B cell (primary cell): ENCODE measurements at regions not wholly inside any gene's neighbourhood (a gene's known extent, or its start where the extent isn't known, plus 50 kb on each side); places are given as distances from the start of the nearest gene placed in this dataset.

Source experiments
- ATAC-seq: fragments of 200-7000 bp; cut with Tn5 transposase; one replicate; pipeline ENCODE4 v1.10.0; 2021; ENCODE audit warnings: low read depth, mild to moderate bottlenecking, moderate number of reproducible peaks, moderate library complexity
- CTCF ChIA-PET: fragments of 350-600 bp; sonication (Branson Sonifier 250); formaldehyde crosslinking; loops from one replicate; lab custom pipeline; 2021; ENCODE audit warnings: antibody characterized with exemption, inconsistent platforms; lab: Charles Lee
- POLR2A ChIA-PET: fragments of 350-600 bp; sonication (Branson Sonifier 250); formaldehyde crosslinking; loops from one replicate; lab custom pipeline; 2021; ENCODE audit warnings: antibody characterized with exemption; lab: Charles Lee
- DNase-seq: peaks from one replicate; pipeline ENCODE4 v3.0.0; 2013
- H2AFZ ChIP-seq: 2 replicates; pipeline ENCODE4 v1.6.1; 2012; ENCODE audit warnings: mild to moderate bottlenecking, low read depth, low read length; ENCODE audit not compliant: insufficient read depth, poor library complexity, severe bottlenecking
- H3K27ac ChIP-seq, 2 donors: 1 replicate in 1 of 2; 2 replicates in 1 of 2; pipeline ENCODE4 v1.5.1; 2012 to 2013; ENCODE audit warnings: low read length in 2 of 2, mild to moderate bottlenecking in 2 of 2, moderate library complexity in 1 of 2
- H3K27me3 ChIP-seq, 4 experiments: fragments of 200-600 bp in 1 of 4; sonication (generic) in 1 of 4; replicated peaks in 1 of 4; 1 replicate in 2 of 4; 2 replicates in 2 of 4; pipeline versions ENCODE4 v1.6.1 to v1.7.0; 2013 to 2016; ENCODE audit warnings: low read length in 3 of 4, mild to moderate bottlenecking in 2 of 4, mixed read lengths in 1 of 4, moderate library complexity in 1 of 4; ENCODE audit not compliant: insufficient read depth in 4 of 4, control insufficient read depth in 3 of 4; ENCODE audit errors: control extremely low read depth in 1 of 4
- H3K36me3 ChIP-seq, 2 experiments: replicated peaks in 1 of 2; 1 replicate in 1 of 2; 2 replicates in 1 of 2; pipeline versions ENCODE4 v1.6.1 to v1.7.1; 2013; ENCODE audit warnings: low read length in 1 of 2; ENCODE audit not compliant: insufficient read depth in 2 of 2, control insufficient read depth in 1 of 2; ENCODE audit errors: control extremely low read depth in 1 of 2, extremely low read depth in 1 of 2
- H3K4me1 ChIP-seq, 2 donors: fragments of 200-600 bp in 1 of 2; sonication (generic) in 1 of 2; 1 replicate in 1 of 2; 2 replicates in 1 of 2; pipeline versions ENCODE4 v1.5.1 to v1.6.1; 2013 to 2017; ENCODE audit warnings: low read length in 2 of 2; ENCODE audit not compliant: control insufficient read depth in 2 of 2, insufficient read depth in 2 of 2
- H3K4me2 ChIP-seq: replicated peaks from 2 replicates; pipeline ENCODE3; 2012; ENCODE audit warnings: mild to moderate bottlenecking, low read depth, low read length; ENCODE audit not compliant: poor library complexity, severe bottlenecking
- H3K4me3 ChIP-seq, 5 experiments: fragments of 200-600 bp in 1 of 5; sonication (generic) in 1 of 5; 1 replicate in 3 of 5; 2 replicates in 2 of 5; pipeline versions ENCODE4 v1.5.1 to v1.7.0; 2011 to 2016; ENCODE audit warnings: low read length in 4 of 5, mild to moderate bottlenecking in 4 of 5, low read depth in 2 of 5, control low read depth in 1 of 5, moderate library complexity in 1 of 5; ENCODE audit not compliant: insufficient read depth in 1 of 5; ENCODE audit errors: control extremely low read depth in 1 of 5, extremely low read depth in 1 of 5
- H3K79me2 ChIP-seq: fragments of 200-600 bp; sonication (generic); one replicate; pipeline ENCODE4 v1.6.0; 2016; ENCODE audit warnings: low read length; ENCODE audit not compliant: control insufficient read depth, insufficient read depth
- H3K9ac ChIP-seq: fragments of 200-600 bp; sonication (generic); 2 replicates; pipeline ENCODE4 v1.6.1; 2017; ENCODE audit warnings: mild to moderate bottlenecking, low read length, moderate library complexity
- H3K9me3 ChIP-seq, 3 donors: one replicate each; pipeline versions ENCODE4 v1.6.1 to v1.7.1; 2013; ENCODE audit warnings: low read length in 2 of 3; ENCODE audit not compliant: control insufficient read depth in 2 of 3, insufficient read depth in 1 of 3; ENCODE audit errors: control extremely low read depth in 1 of 3
- H4K20me1 ChIP-seq: 2 replicates; pipeline ENCODE4 v1.6.0; 2012; ENCODE audit warnings: mild to moderate bottlenecking, low read length; ENCODE audit not compliant: insufficient read depth, control insufficient read depth, poor library complexity, severe bottlenecking
- H3K27ac Mint-ChIP-seq: one replicate; pipeline ENCODE4 v1.8.0; 2021; ENCODE audit warnings: mixed read lengths
- H3K27me3 Mint-ChIP-seq: one replicate; pipeline ENCODE4 v1.8.0; 2021; ENCODE audit warnings: mixed read lengths
- H3K4me1 Mint-ChIP-seq: one replicate; pipeline ENCODE4 v1.8.0; 2021; ENCODE audit warnings: mixed read lengths
- H3K4me3 Mint-ChIP-seq: one replicate; pipeline ENCODE4 v1.8.0; 2021; ENCODE audit warnings: mixed read lengths
- H3K9me3 Mint-ChIP-seq: one replicate; pipeline ENCODE4 v1.8.0; 2022; ENCODE audit warnings: mixed read lengths; ENCODE audit not compliant: insufficient read depth
- EZH2 ChIP-seq: IDR thresholded peaks from 2 replicates; pipeline ENCODE4 v1.6.1; 2012; ENCODE audit warnings: borderline replicate concordance, low read depth, mild to moderate bottlenecking, moderate library complexity, low read length; ENCODE audit not compliant: insufficient read depth, poor library complexity, severe bottlenecking
- WGBS: methylation state at CpG from one replicate; pipeline ENCODE4 v1.1.5; 2013; ENCODE audit warnings: missing lambda C conversion rate; ENCODE audit not compliant: insufficient coverage; 5-methylcytosine and 5-hydroxymethylcytosine counted together
- intact Hi-C: fragments of 100-400 bp; cut with micrococcal nuclease; formaldehyde crosslinking; loops from one replicate; pipeline ENCODE4 v1.10.0; 2022
- TF ChIP-seq, protein P1 (sequence below): fragments of 200-600 bp; IDR thresholded peaks from one replicate; pipeline ENCODE4 v1.8.0; 2022; ENCODE audit warnings: antibody characterized with exemption, mild to moderate bottlenecking

DNA sequence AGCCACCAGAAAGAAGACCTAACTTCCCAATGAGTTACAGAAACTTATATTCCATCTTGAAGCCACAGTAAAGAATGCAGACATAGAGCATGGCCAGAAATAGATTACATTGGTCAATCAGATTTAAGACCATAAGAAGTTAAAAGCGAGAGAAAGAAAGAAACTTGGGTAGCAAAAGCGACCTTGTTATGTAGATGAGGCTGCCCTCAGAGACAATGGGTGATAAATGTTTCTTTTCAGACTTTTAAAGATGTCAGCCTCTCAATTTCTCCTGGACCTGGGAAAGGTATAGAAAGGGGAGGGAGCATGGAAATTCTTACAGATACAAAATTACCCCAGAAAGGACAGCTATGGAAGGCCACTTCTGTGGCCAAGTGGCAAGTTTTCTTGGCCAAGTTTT, 732.6 kb upstream of the LUZP2 start:
- no CpG with 5 or more reads among the region's 2 CpGs for WGBS
- no peak for TF ChIP-seq EZH2
- TF ChIP-seq, protein P1, sequence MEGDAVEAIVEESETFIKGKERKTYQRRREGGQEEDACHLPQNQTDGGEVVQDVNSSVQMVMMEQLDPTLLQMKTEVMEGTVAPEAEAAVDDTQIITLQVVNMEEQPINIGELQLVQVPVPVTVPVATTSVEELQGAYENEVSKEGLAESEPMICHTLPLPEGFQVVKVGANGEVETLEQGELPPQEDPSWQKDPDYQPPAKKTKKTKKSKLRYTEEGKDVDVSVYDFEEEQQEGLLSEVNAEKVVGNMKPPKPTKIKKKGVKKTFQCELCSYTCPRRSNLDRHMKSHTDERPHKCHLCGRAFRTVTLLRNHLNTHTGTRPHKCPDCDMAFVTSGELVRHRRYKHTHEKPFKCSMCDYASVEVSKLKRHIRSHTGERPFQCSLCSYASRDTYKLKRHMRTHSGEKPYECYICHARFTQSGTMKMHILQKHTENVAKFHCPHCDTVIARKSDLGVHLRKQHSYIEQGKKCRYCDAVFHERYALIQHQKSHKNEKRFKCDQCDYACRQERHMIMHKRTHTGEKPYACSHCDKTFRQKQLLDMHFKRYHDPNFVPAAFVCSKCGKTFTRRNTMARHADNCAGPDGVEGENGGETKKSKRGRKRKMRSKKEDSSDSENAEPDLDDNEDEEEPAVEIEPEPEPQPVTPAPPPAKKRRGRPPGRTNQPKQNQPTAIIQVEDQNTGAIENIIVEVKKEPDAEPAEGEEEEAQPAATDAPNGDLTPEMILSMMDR, result no peak
- no peak overlapping the region for H3K27ac ChIP-seq
- H3K9ac ChIP-seq, result no peak overlapping the region
- H3K27ac Mint-ChIP-seq, result no peak overlapping the region
- DNase-seq, result no peak
- no peak overlapping the region for H3K4me3 Mint-ChIP-seq
- peaks cover 0 to 4% (median 0%) of the 10 kb centered on the region in 3 donors for H3K9me3 ChIP-seq
- ATAC-seq, result no peak
- H3K4me1 ChIP-seq, result no peaks in the 10 kb centered on the region
- H4K20me1 ChIP-seq, result no peaks in the 10 kb centered on the region
- no peaks in the 10 kb centered on the region for H3K27me3 Mint-ChIP-seq
- H3K36me3 ChIP-seq, result no peaks in the 10 kb centered on the region
- no peaks in the 10 kb centered on the region for H3K4me1 Mint-ChIP-seq
- H3K4me2 ChIP-seq, result no peak overlapping the region
- H3K79me2 ChIP-seq, result no peaks in the 10 kb centered on the region
- POLR2A ChIA-PET, result no interaction called here
- no peak overlapping the region for H3K4me3 ChIP-seq
- intact Hi-C loops, result no loop called here
- H3K9me3 Mint-ChIP-seq, result peaks cover 2% of the 10 kb centered on the region
- CTCF ChIA-PET, result no interaction called here
- no peaks in the 10 kb centered on the region for H3K27me3 ChIP-seq
- H2AFZ ChIP-seq, result no peak overlapping the region

DNA sequence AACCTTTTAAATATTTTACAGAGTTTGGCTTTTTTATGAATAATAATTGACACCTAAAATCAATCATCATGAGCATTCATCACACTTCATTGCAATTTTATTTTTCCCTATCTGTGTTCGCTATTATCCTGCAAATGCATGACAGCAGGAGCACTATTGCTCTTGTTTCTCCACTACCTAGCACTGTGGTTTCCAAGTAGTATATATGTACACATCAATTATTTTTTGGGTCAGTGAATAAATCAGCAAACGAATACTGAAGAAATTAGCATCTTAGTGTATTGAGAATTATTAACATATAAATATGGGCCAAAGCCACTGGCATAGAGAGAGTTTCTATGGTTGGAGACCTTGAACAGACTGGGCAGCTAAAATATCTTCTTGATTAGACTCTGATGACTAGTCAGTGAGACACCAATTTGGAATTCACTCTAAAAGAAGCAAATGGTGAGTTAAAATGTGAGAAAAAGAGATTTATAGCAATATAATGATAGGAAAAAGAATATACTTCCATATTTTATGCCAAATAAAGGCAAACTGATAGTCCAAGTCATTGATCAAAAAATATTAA, 731.1 kb upstream of the LUZP2 start:
- H3K36me3 ChIP-seq, result no peaks in the 10 kb centered on the region
- H3K27me3 ChIP-seq, result no peaks in the 10 kb centered on the region
- no peaks in the 10 kb centered on the region for H4K20me1 ChIP-seq
- peaks cover 0 to 5% (median 0%) of the 10 kb centered on the region in 3 donors for H3K9me3 ChIP-seq
- no CpG with 5 or more reads among the region's 2 CpGs for WGBS
- H3K4me3 Mint-ChIP-seq, result no peak overlapping the region
- H3K9ac ChIP-seq, result no peak overlapping the region
- no peak overlapping the region for H3K4me2 ChIP-seq
- H3K9me3 Mint-ChIP-seq, result peaks cover 2% of the 10 kb centered on the region
- DNase-seq (no peak), ATAC-seq (no peak)
- ChIA-PET POLR2A (no interaction called here), CTCF (no interaction called here)
- intact Hi-C loops, result no loop called here
- H3K4me1 Mint-ChIP-seq, result no peaks in the 10 kb centered on the region
- H3K4me1 ChIP-seq, result no peaks in the 10 kb centered on the region
- no peak overlapping the region for H3K27ac ChIP-seq
- H3K4me3 ChIP-seq, result no peak overlapping the region
- TF ChIP-seq, protein P1, result no peak
- no peak for TF ChIP-seq EZH2
- H3K27me3 Mint-ChIP-seq, result no peaks in the 10 kb centered on the region
- H3K79me2 ChIP-seq, result no peaks in the 10 kb centered on the region
- H2AFZ ChIP-seq, result no peak overlapping the region
- H3K27ac Mint-ChIP-seq, result no peak overlapping the region
